GM12891 (cell line): ENCODE measurements at regions not wholly inside any gene's neighbourhood (a gene's known extent, or its start where the extent isn't known, plus 50 kb on each side); places are given as distances from the start of the nearest gene placed in this dataset.

Source experiments
- DNase-seq: peaks from one replicate; pipeline ENCODE4 v3.0.0; 2011; ENCODE audit warnings: low spot score; ENCODE audit not compliant: insufficient read length
- FAIRE-seq: peaks from 2 replicates; lab custom pipeline; 2011; peaks lifted over from hg19 to GRCh38; lab: Jason Lieb, UNC
- PAX5 ChIP-seq: IDR thresholded peaks from 2 replicates; pipeline ENCODE4 v1.6.1; 2011; ENCODE audit warnings: low read length, moderate library complexity, mild to moderate bottlenecking; ENCODE audit not compliant: insufficient read depth, severe bottlenecking
- POLR2A ChIP-seq: IDR thresholded peaks from 2 replicates; pipeline ENCODE4 v1.6.1; 2011; ENCODE audit warnings: low read depth, low read length, control low read depth
- POLR2AphosphoS5 ChIP-seq: IDR thresholded peaks from 2 replicates; pipeline ENCODE4 v1.6.1; 2011; ENCODE audit warnings: low read depth, low read length, control low read depth
- POU2F2 ChIP-seq: IDR thresholded peaks from 2 replicates; pipeline ENCODE4 v1.6.1; 2011; ENCODE audit warnings: low read depth, mild to moderate bottlenecking, control low read depth, low read length, moderate library complexity
- SPI1 ChIP-seq: IDR thresholded peaks from 2 replicates; pipeline ENCODE4 v1.6.1; 2011; ENCODE audit warnings: low read depth, low read length, control low read depth
- TAF1 ChIP-seq: IDR thresholded peaks from 2 replicates; pipeline ENCODE4 v1.6.1; 2011; ENCODE audit warnings: low read depth, low read length, control low read depth

GRCh38 chr5:114237766-114238165 lies 124.1 kb upstream of the KCNN2 start:
- FAIRE-seq (no peak), DNase-seq (no peak)
- no peak for TF ChIP-seq TAF1
- TF ChIP-seq PAX5 = no peak
- no peak for TF ChIP-seq SPI1

DNA sequence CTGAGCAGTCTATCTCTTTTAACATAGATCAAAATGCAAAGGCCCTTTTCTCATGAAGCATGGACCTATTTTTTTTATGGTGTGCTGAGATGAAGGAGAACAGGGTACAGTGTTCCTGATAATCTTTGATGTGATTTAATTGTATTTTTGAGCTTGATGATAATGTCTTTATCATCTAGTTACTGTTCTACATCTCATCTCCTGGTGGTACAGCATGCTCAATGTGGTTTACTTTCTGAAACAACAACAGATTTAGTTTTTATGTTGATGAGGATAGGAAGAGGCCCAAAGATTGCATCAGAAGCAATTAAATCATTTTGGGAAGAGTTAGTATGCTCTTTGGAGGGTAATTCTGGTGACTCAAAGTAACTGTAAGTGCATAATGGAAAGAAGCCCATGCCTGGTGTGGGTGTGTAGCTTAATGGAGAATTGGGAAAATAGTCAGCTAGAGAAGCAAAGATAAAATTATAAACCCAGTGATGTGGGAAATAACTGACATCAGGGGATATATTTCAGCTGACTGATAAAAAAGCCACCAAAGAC lies 123.0 kb upstream of the KCNN2 start:
- FAIRE-seq (no peak), DNase-seq (no peak)
- TF ChIP-seq TAF1 = no peak
- TF ChIP-seq PAX5 = no peak
- no peak for TF ChIP-seq SPI1
- TF ChIP-seq POLR2AphosphoS5 = no peak
- TF ChIP-seq POU2F2 = no peak

DNA sequence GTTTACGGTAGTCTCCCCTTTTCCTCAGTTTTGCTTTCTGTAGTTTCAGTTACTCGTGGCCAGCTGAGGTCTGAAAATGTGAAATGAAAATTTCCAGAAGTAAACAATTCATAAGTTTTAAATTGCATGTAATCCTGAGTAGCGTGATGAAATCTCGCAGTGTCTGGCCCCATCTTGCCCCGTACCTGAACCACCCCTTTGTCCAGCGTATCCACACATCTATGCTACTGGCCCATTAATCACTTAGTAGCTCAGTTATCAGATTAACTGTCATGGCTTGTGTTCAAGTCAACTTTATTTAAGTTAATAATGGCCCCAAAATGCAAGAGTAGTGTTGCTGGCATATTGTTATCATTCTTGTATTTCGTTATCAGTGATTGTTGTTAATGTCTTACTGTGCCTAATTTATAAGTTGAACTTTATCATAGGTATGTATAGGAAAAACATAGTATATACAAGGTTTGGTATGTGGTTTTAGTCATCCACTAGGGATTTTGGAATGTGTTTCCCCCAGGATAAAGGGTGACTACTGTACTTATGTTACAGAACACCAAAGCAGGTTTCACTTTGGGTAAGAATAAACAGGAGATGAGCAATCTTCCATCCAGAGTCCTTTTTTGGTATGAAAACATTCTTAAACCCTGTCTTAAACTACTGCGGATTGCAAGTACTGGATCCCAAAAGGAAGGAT lies 118.4 kb upstream of the KCNN2 start:
- DNase-seq = no peak
- no peak for FAIRE-seq
- TF ChIP-seq PAX5 (no peak), POLR2A (no peak), TAF1 (no peak), SPI1 (no peak), POLR2AphosphoS5 (no peak), POU2F2 (no peak)

GRCh38 chr5:114243972-114244317 lies 117.9 kb upstream of the KCNN2 start:
- TF ChIP-seq POU2F2 (no peak), TAF1 (no peak), PAX5 (no peak)
- FAIRE-seq = no peak

GRCh38 chr5:114249823-114250222 lies 112.0 kb upstream of the KCNN2 start:
- DNase-seq (no peak), FAIRE-seq (no peak)
- TF ChIP-seq POLR2AphosphoS5 = no peak
- TF ChIP-seq POLR2A = no peak
- no peak for TF ChIP-seq POU2F2
- TF ChIP-seq TAF1 = no peak
- no peak for TF ChIP-seq SPI1
- no peak for TF ChIP-seq PAX5

More at GRCh38 chr5:114243972-114244317, 117.9 kb upstream of the KCNN2 start:
- DNase-seq = no peak

DNA sequence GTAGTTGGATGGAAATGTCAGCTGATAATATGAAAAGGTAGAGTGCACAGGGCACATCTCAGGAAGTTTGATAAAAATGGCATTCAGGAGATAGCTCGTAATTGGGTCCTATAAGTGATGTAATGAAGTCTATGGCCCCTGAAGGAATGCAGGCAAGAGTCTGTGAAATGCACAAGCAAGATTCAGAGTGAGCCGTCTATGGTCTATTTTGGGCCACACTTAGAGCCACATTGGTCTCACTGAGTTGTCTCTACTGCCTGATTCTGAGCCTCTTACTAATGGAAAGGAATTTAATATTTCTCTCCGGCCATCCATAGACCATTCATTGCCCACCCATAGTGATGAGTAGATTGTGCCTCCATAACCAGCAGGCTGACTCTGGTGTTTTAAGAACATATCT lies 111.3 kb upstream of the KCNN2 start:
- FAIRE-seq = no peak
- TF ChIP-seq SPI1 (no peak), TAF1 (no peak), POLR2A (no peak), POU2F2 (no peak), PAX5 (no peak), POLR2AphosphoS5 (no peak)

GRCh38 chr5:114252226-114252625 lies 109.6 kb upstream of the KCNN2 start:
- no peak for TF ChIP-seq PAX5
- no peak for TF ChIP-seq POLR2AphosphoS5
- TF ChIP-seq TAF1 = no peak
- TF ChIP-seq POLR2A = no peak
- TF ChIP-seq POU2F2 = no peak
- TF ChIP-seq SPI1 = no peak
- FAIRE-seq (no peak), DNase-seq (no peak)

More for the DNA sequence above, 111.3 kb upstream of the KCNN2 start:
- DNase-seq = no peak

DNA sequence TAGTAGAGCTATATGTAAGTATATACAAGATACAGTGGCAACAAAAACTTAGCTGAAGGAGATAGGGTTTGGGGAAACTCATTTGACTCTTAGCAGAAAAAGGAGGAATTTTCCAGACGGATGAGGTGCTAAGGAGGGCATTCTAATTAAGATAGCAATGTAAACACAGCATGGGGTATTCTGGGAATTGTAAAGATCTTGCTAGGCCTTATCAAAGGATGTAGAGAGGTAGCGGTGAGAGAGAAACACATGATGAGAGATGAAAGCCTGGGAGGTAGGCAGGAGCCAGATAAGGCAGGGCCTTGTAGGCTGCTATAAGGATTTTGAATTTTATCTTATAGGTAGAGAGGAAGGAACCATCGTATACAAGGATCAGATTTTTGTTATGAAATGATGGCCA lies 106.6 kb upstream of the KCNN2 start:
- FAIRE-seq (no peak), DNase-seq (no peak)
- TF ChIP-seq PAX5 (no peak), POLR2A (no peak), POLR2AphosphoS5 (no peak), POU2F2 (no peak), TAF1 (no peak)

DNA sequence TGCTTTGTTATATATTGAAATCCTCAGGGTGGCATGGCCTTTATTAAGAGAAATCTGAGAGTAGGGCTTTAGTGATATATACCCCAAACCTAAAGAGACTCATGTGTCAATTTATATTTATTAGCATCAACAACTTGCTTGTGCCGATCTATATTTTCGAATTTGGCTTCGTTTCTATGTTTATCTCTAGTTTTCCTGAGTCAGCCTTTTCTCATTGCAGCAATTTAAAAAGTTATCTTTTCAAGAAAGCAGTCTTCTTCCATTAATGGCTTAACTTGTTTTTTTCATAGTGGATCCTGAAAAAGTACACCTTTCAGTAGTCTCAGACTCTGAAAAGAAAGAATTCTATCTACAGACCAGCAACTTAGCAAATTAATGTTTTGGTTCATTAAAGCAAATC lies 99.9 kb upstream of the KCNN2 start:
- no peak for TF ChIP-seq PAX5
- TF ChIP-seq POLR2A = no peak
- TF ChIP-seq POU2F2 = no peak
- no peak for TF ChIP-seq SPI1
- DNase-seq (no peak), FAIRE-seq (no peak)

DNA sequence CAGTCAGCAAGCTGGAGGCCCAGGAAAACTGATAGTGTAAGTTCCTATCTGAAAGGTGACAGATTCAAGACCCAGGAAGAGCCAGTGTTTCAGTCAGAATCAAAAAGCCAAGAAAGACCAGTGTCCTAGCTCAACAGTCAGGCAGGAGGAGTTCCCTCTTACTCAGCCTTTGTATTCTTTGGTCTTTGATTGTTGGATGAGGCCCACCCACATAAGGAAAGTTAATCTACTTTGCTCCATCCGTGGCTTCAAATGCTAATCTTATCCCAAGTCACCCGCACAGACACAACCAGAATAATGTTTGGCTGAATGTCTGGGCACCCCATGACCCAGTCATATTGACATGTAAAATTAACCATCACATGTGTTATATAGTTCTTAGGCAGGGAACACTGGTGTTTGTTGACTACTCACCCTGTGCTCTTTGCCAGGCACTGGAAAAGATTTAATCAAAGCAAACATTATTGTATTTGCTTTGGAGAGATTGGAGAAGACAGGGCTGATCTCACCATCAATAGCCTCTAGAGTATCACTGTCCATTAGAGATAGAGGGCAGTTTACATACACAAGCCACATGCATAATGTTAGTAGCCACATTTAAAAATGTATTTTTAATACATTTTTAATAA lies 96.3 kb upstream of the KCNN2 start:
- FAIRE-seq (no peak), DNase-seq (no peak)
- no peak for TF ChIP-seq TAF1
- TF ChIP-seq PAX5 = no peak
- no peak for TF ChIP-seq SPI1
- TF ChIP-seq POLR2A = no peak
- TF ChIP-seq POU2F2 = no peak
- no peak for TF ChIP-seq POLR2AphosphoS5
